Epithelial cell of proximal tubule (primary cell): ENCODE measurements at regions not wholly inside any gene's neighbourhood (a gene's known extent, or its start where the extent isn't known, plus 50 kb on each side); places are given as distances from the start of the nearest gene placed in this dataset.
"Not testable (repeated sequence)": the region's sequence is repeated elsewhere in the genome, so short reads cannot be mapped to it uniquely, and the experiment has no call there.

Source experiments
- DNase-seq: peaks from one replicate; pipeline ENCODE4 v3.0.0-alpha.2; 2011; ENCODE audit warnings: low read depth
- H3K4me3 ChIP-seq: 2 replicates; pipeline ENCODE4 v1.5.1; 2011; ENCODE audit warnings: low read depth, mild to moderate bottlenecking, low read length
- TF ChIP-seq, protein P1 (sequence below): conservative IDR thresholded peaks from 2 replicates; pipeline ENCODE4 v1.5.1; 2012; ENCODE audit warnings: low read depth, mild to moderate bottlenecking, low read length

DNA sequence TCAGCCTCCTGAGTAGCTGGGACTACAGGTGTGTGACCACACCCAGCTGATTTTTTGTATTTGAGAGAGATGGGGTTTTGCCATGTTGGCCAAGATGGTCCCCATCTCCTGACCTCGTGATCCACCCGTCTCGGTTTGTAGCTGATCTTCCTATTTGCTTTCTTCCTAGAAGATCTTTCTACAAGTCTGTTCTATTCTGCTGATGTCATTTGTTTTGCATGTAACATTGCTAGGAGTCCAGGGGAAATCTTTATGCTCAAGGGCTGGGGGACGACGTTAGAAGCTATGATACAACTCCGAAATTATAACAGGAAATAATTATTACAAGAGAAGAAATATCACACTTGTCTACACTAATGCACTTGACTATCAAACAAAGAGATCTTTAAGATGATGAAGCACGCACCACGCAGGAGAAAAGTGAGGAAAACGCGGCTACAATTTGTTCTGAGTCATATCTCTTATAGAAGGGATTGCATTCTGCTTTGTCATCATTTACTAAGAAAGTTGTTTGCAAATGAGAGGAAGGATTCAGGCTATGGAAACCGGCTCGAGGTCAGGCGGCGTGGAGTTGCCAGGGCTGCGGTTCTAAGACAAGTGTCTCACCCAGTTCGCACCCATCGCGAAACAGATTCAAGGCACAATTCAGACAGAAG lies 103.0 kb upstream of the CARD11 start:
- TF ChIP-seq, protein P1, sequence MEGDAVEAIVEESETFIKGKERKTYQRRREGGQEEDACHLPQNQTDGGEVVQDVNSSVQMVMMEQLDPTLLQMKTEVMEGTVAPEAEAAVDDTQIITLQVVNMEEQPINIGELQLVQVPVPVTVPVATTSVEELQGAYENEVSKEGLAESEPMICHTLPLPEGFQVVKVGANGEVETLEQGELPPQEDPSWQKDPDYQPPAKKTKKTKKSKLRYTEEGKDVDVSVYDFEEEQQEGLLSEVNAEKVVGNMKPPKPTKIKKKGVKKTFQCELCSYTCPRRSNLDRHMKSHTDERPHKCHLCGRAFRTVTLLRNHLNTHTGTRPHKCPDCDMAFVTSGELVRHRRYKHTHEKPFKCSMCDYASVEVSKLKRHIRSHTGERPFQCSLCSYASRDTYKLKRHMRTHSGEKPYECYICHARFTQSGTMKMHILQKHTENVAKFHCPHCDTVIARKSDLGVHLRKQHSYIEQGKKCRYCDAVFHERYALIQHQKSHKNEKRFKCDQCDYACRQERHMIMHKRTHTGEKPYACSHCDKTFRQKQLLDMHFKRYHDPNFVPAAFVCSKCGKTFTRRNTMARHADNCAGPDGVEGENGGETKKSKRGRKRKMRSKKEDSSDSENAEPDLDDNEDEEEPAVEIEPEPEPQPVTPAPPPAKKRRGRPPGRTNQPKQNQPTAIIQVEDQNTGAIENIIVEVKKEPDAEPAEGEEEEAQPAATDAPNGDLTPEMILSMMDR, result no peak
- H3K4me3 ChIP-seq, result no peak overlapping the region
- DNase-seq, result no peak

DNA sequence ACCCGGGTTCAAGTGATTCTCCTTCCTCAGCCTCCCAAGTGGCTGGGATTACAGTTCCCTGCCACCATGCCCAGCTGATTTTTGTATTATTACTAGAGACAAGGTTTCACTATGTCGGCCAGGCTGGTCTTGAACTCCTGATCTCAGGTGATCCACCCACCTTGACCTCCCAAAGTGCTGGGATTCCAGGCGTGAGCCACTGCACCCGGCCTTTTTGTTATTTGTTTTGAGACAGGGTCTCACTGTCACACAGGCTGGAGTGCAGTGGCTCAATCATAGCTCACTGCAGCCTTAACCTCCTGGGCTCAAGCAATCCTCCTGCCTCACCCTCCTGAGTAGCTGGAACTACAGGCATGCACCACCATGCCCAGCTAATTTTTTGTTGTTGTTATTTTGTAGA lies 104.8 kb upstream of the CARD11 start:
- not testable (repeated sequence) for DNase-seq, H3K4me3 ChIP-seq

DNA sequence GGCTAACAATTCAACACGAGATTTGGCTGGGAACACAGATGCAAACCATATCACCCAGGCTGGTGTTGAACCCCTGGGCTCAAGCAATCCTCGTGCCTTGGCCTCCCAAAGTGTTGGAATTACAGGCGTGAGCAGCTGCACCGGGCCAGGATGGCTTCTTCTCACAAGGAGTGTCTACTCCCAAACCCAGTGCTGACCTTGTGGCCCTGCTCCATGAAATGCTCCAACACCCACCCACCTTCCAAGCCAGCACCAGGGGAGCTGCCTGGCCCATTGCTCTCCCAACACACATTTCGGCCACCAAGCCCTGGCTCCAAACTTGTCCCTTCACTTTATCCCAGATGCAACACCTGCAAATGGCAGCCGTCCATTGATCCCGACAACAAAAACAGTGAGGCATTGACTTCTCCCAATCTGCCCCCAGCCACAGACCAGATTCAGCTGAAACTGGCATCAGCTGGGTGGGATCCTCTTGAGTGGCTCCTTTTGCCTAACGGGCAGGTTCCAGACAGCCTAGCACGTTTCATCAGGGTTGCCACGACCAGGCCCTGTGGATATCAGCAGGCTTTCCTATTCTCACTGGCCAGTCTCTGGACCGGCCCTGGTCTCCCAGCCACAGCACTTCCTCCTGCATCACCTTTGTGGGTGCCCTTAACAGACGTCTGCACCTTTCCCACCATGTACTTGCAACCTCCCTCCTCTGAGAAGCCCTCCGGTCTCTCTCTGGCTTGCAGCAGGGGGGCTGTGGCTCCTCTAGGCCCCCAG lies 105.7 kb upstream of the CARD11 start:
- TF ChIP-seq, protein P1, result no peak
- DNase-seq, result no peak
- no peak overlapping the region for H3K4me3 ChIP-seq

- TF ChIP-seq, protein P1, result no peak
- no peak overlapping the region for H3K4me3 ChIP-seq
- DNase-seq, result no peak
Measured at GRCh38 chr7:3150027-3150426, 106.4 kb upstream of the CARD11 start.

DNA sequence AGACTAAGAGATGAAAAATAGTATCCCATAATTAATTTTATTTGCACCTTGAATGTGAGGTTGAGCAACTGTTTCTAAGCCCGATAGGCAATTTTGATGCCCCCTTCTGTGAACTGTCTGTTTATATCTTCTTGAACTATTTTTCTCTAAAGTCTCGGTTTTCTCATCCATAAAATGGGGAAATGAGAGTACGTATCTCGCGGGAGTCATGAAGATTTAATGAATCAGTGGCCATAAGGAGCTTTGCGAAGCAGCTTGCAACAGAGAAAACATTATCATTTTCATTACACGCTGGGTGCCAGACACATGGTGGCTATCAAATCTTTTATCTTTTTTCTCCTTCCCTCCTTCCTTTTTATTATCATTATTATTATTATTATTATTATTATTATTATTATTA lies 108.1 kb upstream of the CARD11 start:
- no peak for DNase-seq
- no peak overlapping the region for H3K4me3 ChIP-seq

DNA sequence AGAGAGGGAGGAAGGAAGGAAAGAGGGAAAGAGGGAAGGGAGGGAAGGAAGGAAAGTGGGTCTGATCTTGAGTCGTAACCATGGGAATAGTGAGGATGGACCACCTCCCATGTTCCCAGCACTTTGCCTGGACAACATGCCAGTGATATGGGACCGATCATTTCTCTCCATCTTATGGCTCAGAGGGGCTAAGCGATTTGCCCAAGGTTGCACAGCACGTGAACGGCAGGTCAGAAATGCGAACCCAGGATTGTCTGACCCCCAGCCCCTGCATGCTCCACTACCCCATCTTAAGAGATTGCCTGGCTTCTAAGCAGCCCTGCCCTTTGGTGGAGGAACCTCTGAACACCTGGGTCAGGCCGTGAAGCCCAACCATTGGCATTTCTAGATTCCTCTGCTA lies 109.0 kb upstream of the CARD11 start:
- TF ChIP-seq, protein P1, result no peak
- no peak overlapping the region for H3K4me3 ChIP-seq
- DNase-seq, result no peak

More for the DNA sequence above, 108.1 kb upstream of the CARD11 start:
- TF ChIP-seq, protein P1, result no peak

DNA sequence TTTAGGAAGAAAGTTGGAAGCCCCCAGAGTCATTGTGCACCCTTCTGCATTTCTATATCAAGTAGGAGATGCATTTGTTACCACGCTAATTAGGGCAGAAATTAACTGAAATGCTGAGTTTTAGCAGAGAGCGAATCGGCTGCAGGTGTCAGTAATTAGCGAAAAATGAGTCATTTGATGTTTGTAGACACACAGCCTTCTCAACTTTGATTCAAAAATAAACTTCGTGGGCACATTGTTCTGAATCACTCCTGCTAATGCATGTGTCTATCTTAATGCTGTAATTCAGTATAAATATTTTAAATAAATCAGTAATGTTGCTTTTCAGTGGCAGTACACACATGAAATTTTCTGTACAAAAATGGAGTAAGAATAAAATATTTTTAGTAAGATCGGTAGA lies 109.5 kb upstream of the CARD11 start:
- TF ChIP-seq, protein P1, result no peak
- H3K4me3 ChIP-seq, result no peak overlapping the region
- DNase-seq, result no peak
